T-cell (primary cell): ENCODE measurements at regions not wholly inside any gene's neighbourhood (a gene's known extent, or its start where the extent isn't known, plus 50 kb on each side); places are given as distances from the start of the nearest gene placed in this dataset.

Experiments
- ATAC-seq, 4 experiments: fragments of 200-7000 bp in 3 of 4; fragments of 150-1000 bp in 1 of 4; cut with Tn5 transposase; replicated peaks in 1 of 4; 1 replicate in 3 of 4; 2 replicates in 1 of 4; pipeline ENCODE4 v1.10.0; 2021; ENCODE audit warnings: moderate library complexity in 3 of 4, mild to moderate bottlenecking in 2 of 4, moderate number of reproducible peaks in 1 of 4
- CTCF ChIA-PET, 2 donors: fragments of 300-600 bp; sonication (Branson Sonifier 250); formaldehyde crosslinking; loops; one replicate each; lab custom pipeline; 2022; ENCODE audit warnings: antibody characterized with exemption in 2 of 2; lab: Charles Lee
- POLR2A ChIA-PET, 2 donors: fragments of 300-600 bp; sonication (Branson Sonifier 250); formaldehyde crosslinking; loops; one replicate each; lab custom pipeline; 2022; ENCODE audit warnings: antibody characterized with exemption in 2 of 2; lab: Charles Lee
- DNase-seq, 35 experiments: peaks; one replicate each; pipeline versions ENCODE4 v3.0.0 to v3.0.0-alpha.2; 2013 to 2023
- H3K27ac ChIP-seq: one replicate; pipeline ENCODE4 v1.5.1; 2013; ENCODE audit warnings: low read length
- H3K27me3 ChIP-seq, 2 experiments: replicated peaks in 1 of 2; 1 replicate in 1 of 2; 2 replicates in 1 of 2; pipeline versions ENCODE4 v1.6.1 to v1.7.0; 2013; ENCODE audit warnings: low read length in 1 of 2, mixed read lengths in 1 of 2; ENCODE audit not compliant: control insufficient read depth in 2 of 2, insufficient read depth in 2 of 2; ENCODE audit errors: extremely low read depth in 1 of 2
- H3K36me3 ChIP-seq, 2 donors: 1 replicate in 1 of 2; 2 replicates in 1 of 2; pipeline versions ENCODE4 v1.6.1 to v1.7.0; 2013; ENCODE audit warnings: low read length in 1 of 2; ENCODE audit not compliant: control insufficient read depth in 2 of 2, insufficient read depth in 1 of 2; ENCODE audit errors: extremely low read depth in 1 of 2
- H3K4me1 ChIP-seq, 2 experiments: 1 replicate in 1 of 2; 2 replicates in 1 of 2; pipeline versions ENCODE4 v1.6.1 to v1.7.0; 2013; ENCODE audit warnings: low read length in 2 of 2, mixed read lengths in 1 of 2; ENCODE audit not compliant: insufficient read depth in 2 of 2, control insufficient read depth in 1 of 2; ENCODE audit errors: extremely low read depth in 1 of 2
- H3K4me3 ChIP-seq, 2 donors: 1 replicate in 1 of 2; 2 replicates in 1 of 2; pipeline versions ENCODE4 v1.5.1 to v1.7.0; 2013; ENCODE audit warnings: mild to moderate bottlenecking in 2 of 2, low read length in 1 of 2, moderate library complexity in 1 of 2; ENCODE audit not compliant: control insufficient read depth in 1 of 2; ENCODE audit errors: extremely low read depth in 1 of 2
- H3K9me3 ChIP-seq: 2 replicates; pipeline ENCODE4 v1.7.0; 2013
- H3K27ac Mint-ChIP-seq, 2 donors: one replicate each; pipeline ENCODE4 v1.8.0; 2020 to 2021; ENCODE audit warnings: mild to moderate bottlenecking in 2 of 2, mixed read lengths in 2 of 2
- H3K27me3 Mint-ChIP-seq, 2 donors: one replicate each; pipeline ENCODE4 v1.8.0; 2021 to 2022; ENCODE audit warnings: mixed read lengths in 2 of 2
- H3K36me3 Mint-ChIP-seq: one replicate; pipeline ENCODE4 v1.8.0; 2021; ENCODE audit warnings: mixed read lengths
- H3K4me1 Mint-ChIP-seq, 3 donors: one replicate each; pipeline ENCODE4 v1.8.0; 2020 to 2022; ENCODE audit warnings: mixed read lengths in 3 of 3, mild to moderate bottlenecking in 1 of 3
- H3K4me3 Mint-ChIP-seq, 3 donors: one replicate each; pipeline ENCODE4 v1.8.0; 2020 to 2022; ENCODE audit warnings: mild to moderate bottlenecking in 3 of 3, mixed read lengths in 3 of 3, moderate library complexity in 3 of 3
- H3K9me3 Mint-ChIP-seq, 3 donors: one replicate each; pipeline ENCODE4 v1.8.0; 2020 to 2022; ENCODE audit warnings: mixed read lengths in 3 of 3
- WGBS: methylation state at CpG from one replicate; pipeline ENCODE4 v1.1.5; 2013; ENCODE audit warnings: missing lambda C conversion rate; ENCODE audit not compliant: insufficient coverage; 5-methylcytosine and 5-hydroxymethylcytosine counted together

DNA sequence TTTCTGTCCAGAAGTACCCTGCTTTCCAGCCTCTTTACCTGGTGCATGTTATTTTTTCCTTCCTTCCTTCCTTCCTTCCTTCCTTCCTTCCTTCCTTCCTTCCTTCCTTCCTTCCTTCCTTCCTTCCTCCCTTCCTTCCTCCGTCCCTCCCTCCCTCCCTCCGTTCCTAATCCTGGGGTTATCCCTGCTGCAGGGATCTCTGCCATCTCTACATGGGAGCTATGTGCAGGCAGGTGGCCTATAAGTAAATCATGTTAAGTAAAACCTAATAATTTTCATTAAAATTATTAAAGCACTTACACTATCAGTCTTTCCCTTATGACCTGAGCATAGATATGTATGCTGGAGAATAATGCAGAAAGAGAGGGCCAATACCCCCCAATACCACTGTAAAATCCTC lies 351.9 kb downstream of the ZSWIM6 start:
- ChIA-PET CTCF (no interaction called here), POLR2A (interaction anchor here in 1 of 2 donors (0.6 kb wide), 1 partner anchor 31 kb away, joined by 4 read pairs; no protein-coding TSS in a partner anchor)
- Mint-ChIP-seq H3K27ac (no peak overlapping the region), H3K4me3 (no peak overlapping the region), H3K36me3 (no peaks in the 10 kb centered on the region), H3K4me1 (no peaks in the 10 kb centered on the region), H3K27me3 (peaks cover 24 to 33% of the 10 kb centered on the region in 2 donors), H3K9me3 (no peaks in the 10 kb centered on the region)
- no peak for ATAC-seq
- Histone ChIP-seq H3K4me3 (no peak overlapping the region), H3K27me3 (no peaks in the 10 kb centered on the region), H3K9me3 (no peaks in the 10 kb centered on the region), H3K36me3 (no peaks in the 10 kb centered on the region), H3K27ac (no peak overlapping the region), H3K4me1 (no peaks in the 10 kb centered on the region)
- WGBS: no CpG with 5 or more reads among the region's 2 CpGs
- no peak for DNase-seq

DNA sequence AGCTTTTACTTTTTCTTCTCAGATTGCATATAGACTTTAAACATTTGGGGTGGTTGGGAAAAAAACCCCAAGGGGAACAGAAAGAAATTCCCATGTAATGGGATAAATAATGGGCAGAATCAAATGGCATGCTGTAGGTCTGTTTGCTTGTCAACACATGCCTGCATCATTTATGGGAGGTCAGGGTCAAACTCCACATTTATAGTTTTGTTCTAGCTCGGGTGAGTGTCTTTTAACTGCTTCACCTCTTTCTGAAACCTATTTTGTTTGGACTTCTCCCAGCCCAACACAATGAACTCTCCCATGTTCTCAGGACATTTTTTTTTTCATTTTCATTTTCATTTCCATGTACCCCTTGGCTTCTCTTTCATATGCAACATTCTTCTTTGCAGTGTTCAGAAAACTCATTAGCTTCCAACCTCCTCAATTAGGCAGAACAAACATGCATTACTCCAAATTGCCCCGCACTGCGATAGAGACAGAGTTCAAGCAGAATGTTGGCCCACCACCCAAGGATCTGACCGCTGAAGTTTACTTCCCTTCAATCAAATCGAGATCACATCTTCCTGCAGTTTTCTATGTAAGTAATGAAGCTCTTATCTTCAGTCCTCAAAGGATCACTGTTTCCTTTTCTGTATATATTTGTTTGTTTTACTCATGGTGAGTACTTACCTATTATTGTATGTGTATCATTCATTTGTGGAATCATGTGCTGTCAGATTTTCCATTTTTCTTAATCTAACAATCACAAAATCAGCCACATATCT lies 354.6 kb downstream of the ZSWIM6 start:
- Histone ChIP-seq H3K4me3 (no peak overlapping the region), H3K4me1 (no peaks in the 10 kb centered on the region), H3K9me3 (no peaks in the 10 kb centered on the region), H3K36me3 (no peaks in the 10 kb centered on the region), H3K27me3 (no peaks in the 10 kb centered on the region), H3K27ac (no peak overlapping the region)
- Mint-ChIP-seq H3K4me3 (no peak overlapping the region), H3K27me3 (peaks cover 27 to 36% of the 10 kb centered on the region in 2 donors), H3K9me3 (no peaks in the 10 kb centered on the region), H3K36me3 (no peaks in the 10 kb centered on the region), H3K27ac (no peak overlapping the region), H3K4me1 (no peaks in the 10 kb centered on the region)
- no peak for ATAC-seq
- ChIA-PET POLR2A (no interaction called here), CTCF (interaction anchor here in 1 of 2 donors (0.5 kb wide), 1 partner anchor 9 kb away, joined by 3 read pairs; no protein-coding TSS in a partner anchor)
- DNase-seq: no peak
- WGBS: 75% methylated on average over 3 of the region's 5 CpGs

DNA sequence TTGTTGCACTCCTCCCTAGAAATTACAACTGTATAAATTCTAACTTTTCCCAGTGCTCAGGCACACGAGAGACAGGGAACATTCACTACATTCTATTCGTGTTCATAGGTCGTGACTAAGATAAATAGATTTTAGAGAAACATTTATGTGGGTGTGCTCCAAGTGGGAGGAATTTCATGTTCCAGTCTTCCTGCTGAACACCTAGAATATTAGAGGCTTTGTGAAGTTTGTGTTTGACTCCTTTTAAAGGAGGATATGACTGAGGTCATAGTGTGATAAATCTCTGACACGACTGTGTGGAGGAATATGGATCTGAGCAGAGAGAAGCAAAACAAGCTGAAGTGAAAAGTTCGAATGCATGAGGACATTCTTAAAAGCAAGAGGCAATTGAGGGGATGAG lies 355.3 kb downstream of the ZSWIM6 start:
- Mint-ChIP-seq H3K27me3 (peaks cover 27 to 36% of the 10 kb centered on the region in 2 donors), H3K4me1 (no peaks in the 10 kb centered on the region), H3K4me3 (no peak overlapping the region), H3K27ac (no peak overlapping the region), H3K36me3 (no peaks in the 10 kb centered on the region), H3K9me3 (peaks cover 0 to 5% (median 3%) of the 10 kb centered on the region in 3 donors)
- Histone ChIP-seq H3K36me3 (no peaks in the 10 kb centered on the region), H3K27me3 (no peaks in the 10 kb centered on the region), H3K4me3 (no peak overlapping the region), H3K4me1 (no peaks in the 10 kb centered on the region), H3K9me3 (no peaks in the 10 kb centered on the region), H3K27ac (no peak overlapping the region)
- POLR2A ChIA-PET: no interaction called here
- DNase-seq (no peak), ATAC-seq (no peak)
- CTCF ChIA-PET: interaction anchor here in 1 of 2 donors (0.5 kb wide), 1 partner anchor 8 kb away, joined by 3 read pairs; no protein-coding TSS in a partner anchor
- 71% methylated on average over 1 of the region's 5 CpGs for WGBS

DNA sequence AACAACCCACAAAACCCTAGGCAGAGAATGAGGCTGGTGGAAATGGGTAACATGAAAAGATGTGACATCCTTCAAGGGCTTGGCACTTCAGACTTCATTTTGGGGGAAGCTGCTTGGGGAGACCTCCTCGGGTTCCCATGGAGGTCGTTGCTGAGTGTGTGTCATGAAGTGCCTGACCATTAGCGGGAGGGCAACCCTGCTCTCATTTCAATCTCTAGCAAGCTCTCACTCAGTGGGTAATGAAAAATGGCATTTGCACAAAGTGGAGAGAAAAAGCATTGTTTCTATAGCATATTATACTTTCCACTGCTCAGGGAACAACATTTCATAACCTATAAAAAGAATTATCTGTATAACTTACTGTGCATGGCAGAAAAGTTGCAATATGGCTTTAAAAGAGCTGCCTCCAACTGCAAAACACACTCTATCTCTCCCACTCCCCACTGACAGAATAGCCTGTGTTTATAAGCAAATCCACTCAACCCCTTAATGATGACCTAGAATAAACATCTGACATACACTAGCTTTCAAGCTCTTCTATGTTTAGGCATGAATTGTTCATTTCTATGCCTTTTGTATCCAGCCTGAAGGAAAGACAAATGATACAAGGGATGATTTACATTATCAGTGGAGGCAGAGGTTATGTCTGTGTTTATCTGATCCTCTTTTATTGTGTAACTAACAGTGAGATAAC lies 357.2 kb downstream of the ZSWIM6 start:
- no peaks in the 10 kb centered on the region for H3K4me1 Mint-ChIP-seq
- Histone ChIP-seq H3K27ac (no peak overlapping the region), H3K4me3 (no peak overlapping the region), H3K36me3 (no peaks in the 10 kb centered on the region), H3K9me3 (no peaks in the 10 kb centered on the region), H3K4me1 (no peaks in the 10 kb centered on the region), H3K27me3 (no peaks in the 10 kb centered on the region)
- DNase-seq (no peak), ATAC-seq (no peak)
- ChIA-PET POLR2A (no interaction called here), CTCF (interaction anchor here in 1 of 2 donors (0.5 kb wide), 1 partner anchor 1171 kb away, joined by 3 read pairs; no protein-coding TSS in a partner anchor)
- H3K27me3 Mint-ChIP-seq: peaks cover 27 to 36% of the 10 kb centered on the region in 2 donors
- H3K9me3 Mint-ChIP-seq: peaks cover 0 to 13% (median 10%) of the 10 kb centered on the region in 3 donors
- no peak overlapping the region for H3K27ac Mint-ChIP-seq
- H3K36me3 Mint-ChIP-seq: no peaks in the 10 kb centered on the region
- H3K4me3 Mint-ChIP-seq: no peak overlapping the region
- 80% methylated on average over 1 of the region's 3 CpGs for WGBS

DNA sequence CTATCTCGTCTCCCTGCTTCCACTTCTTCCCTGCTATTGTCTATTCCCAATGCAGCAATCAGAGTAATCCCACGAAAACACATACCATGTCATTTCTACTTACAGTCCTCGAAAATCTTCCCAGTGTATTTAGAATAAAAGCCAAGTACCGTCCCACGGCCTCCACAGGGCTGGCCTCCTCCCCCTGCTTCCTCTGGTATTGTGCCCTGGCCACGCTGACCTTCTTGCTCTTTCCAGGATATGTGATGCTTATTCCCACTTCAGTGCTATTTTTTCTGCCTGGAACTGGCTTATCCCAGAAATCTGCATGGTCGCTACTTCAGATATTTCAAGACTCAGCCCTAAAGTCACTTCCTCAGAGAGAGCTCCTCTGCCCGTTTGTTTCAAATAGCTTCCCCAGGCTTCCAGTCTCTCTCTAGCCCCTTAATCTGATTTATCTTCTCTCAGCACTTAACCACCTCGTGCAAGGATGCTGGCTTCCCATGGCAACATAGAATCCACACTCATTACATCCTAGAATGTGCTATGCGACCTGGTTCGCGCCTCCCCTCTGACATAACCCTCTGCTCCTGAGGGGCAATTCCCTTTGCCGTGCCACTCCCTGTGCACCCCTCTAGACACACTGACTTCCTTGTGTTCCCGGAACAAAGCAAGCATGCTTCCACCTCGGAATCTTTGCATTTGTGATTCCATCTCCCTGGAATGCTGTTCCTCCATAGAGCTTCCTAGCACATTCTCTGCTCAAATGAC lies 365.9 kb downstream of the ZSWIM6 start:
- ChIA-PET CTCF (interaction anchor here in 1 of 2 donors (0.5 kb wide), 1 partner anchor 526 kb away, joined by 3 read pairs; no protein-coding TSS in a partner anchor), POLR2A (interaction anchor here in 1 of 2 donors (0.6 to 0.7 kb wide), 2 partner anchors 506 to 1128 kb away, joined by 3 to 6 read pairs; no protein-coding TSS in a partner anchor)
- H3K27me3 Mint-ChIP-seq: peaks cover 3% of the 10 kb centered on the region in 2 donors
- H3K27ac Mint-ChIP-seq: no peak overlapping the region
- H3K4me1 Mint-ChIP-seq: no peaks in the 10 kb centered on the region
- no peak for ATAC-seq
- no peaks in the 10 kb centered on the region for H3K4me1 ChIP-seq
- no peak overlapping the region for H3K4me3 Mint-ChIP-seq
- no peak overlapping the region for H3K27ac ChIP-seq
- H3K27me3 ChIP-seq: peaks cover 0 to 3% of the 10 kb centered on the region in 2 experiments
- WGBS: 79% methylated on average over 15 of the region's 15 CpGs
- H3K36me3 Mint-ChIP-seq: no peaks in the 10 kb centered on the region
- no peak overlapping the region for H3K4me3 ChIP-seq
- H3K9me3 Mint-ChIP-seq: peaks cover 0 to 7% (median 7%) of the 10 kb centered on the region in 3 donors
- no peaks in the 10 kb centered on the region for H3K36me3 ChIP-seq
- no peaks in the 10 kb centered on the region for H3K9me3 ChIP-seq
- DNase-seq: no peak
